Transverse colon (tissue), 1 donor: ENCODE measurements at regions not wholly inside any gene's neighbourhood (a gene's known extent, or its start where the extent isn't known, plus 50 kb on each side); places are given as distances from the start of the nearest gene placed in this dataset.

Experiments used
- EP300 ChIP-seq: sonication (generic); formaldehyde crosslinking; IDR thresholded peaks from one replicate; pipeline ENCODE4 v1.6.1; 2017; ENCODE audit warnings: antibody characterized with exemption, low read depth
- POLR2A ChIP-seq: fragments of 450-650 bp; IDR thresholded peaks from one replicate; pipeline ENCODE4 v1.6.1; 2016; ENCODE audit warnings: antibody characterized with exemption, mild to moderate bottlenecking, moderate library complexity

- TF ChIP-seq POLR2A, result no peak
- no peak for TF ChIP-seq EP300
These were observed 77.1 kb upstream of the IPO9 start for GRCh38 chr1:201751872-201752271.
